ENCODE measurements at regions not wholly inside any gene's neighbourhood (a gene's known extent, or its start where the extent isn't known, plus 50 kb on each side); places are given as distances from the start of the nearest gene placed in this dataset.

GRCh38 chr15:39318231-39318630 lies 262.6 kb upstream of the THBS1 start:
- peaks cover 6% of the 10 kb centered on the region for H3K9me3 ChIP-seq
- H3K27ac ChIP-seq, result no peak overlapping the region
- H3K4me3 ChIP-seq, result no peak overlapping the region
- TF ChIP-seq POLR2A (IDR thresholded peaks at IDR 0.05), result no peak
- TF ChIP-seq POLR2AphosphoS5 (IDR thresholded peaks at IDR 0.05; ENCODE audit: insufficient read depth in 1 of 2, low read depth in 1 of 2), result no peak
- no peak for TF ChIP-seq CTCF (IDR thresholded peaks at IDR 0.05)
- no peaks in the 10 kb centered on the region for H3K27me3 ChIP-seq
- no peaks in the 10 kb centered on the region for H3K4me1 ChIP-seq
- intact Hi-C loops (cut with DNase I), result no loop called here
- no peaks in the 10 kb centered on the region for H3K36me3 ChIP-seq
- no peak for DNase-seq (ENCODE audit: extremely low spot score in 2 of 2)

GRCh38 chr15:39320355-39320754 lies 260.5 kb upstream of the THBS1 start:
- H3K27me3 ChIP-seq, result no peaks in the 10 kb centered on the region
- no peak for TF ChIP-seq POLR2AphosphoS5 (IDR thresholded peaks at IDR 0.05; ENCODE audit: insufficient read depth in 1 of 2, low read depth in 1 of 2)
- TF ChIP-seq CTCF (IDR thresholded peaks at IDR 0.05), result no peak
- no peak for TF ChIP-seq POLR2A (IDR thresholded peaks at IDR 0.05)
- intact Hi-C loops (cut with DNase I), result no loop called here
- H3K27ac ChIP-seq, result no peak overlapping the region
- H3K36me3 ChIP-seq, result no peaks in the 10 kb centered on the region
- H3K4me3 ChIP-seq, result no peak overlapping the region
- peaks cover 6% of the 10 kb centered on the region for H3K9me3 ChIP-seq
- DNase-seq (ENCODE audit: extremely low spot score in 2 of 2), result no peak
- H3K4me1 ChIP-seq, result no peaks in the 10 kb centered on the region

GRCh38 chr15:39320886-39321285 lies 260.0 kb upstream of the THBS1 start:
- Histone ChIP-seq H3K36me3 (no peaks in the 10 kb centered on the region), H3K4me1 (no peaks in the 10 kb centered on the region), H3K4me3 (no peak overlapping the region), H3K27ac (no peak overlapping the region), H3K27me3 (no peaks in the 10 kb centered on the region), H3K9me3 (peaks cover 6% of the 10 kb centered on the region)
- TF ChIP-seq CTCF (IDR thresholded peaks at IDR 0.05), result no peak
- no peak for TF ChIP-seq POLR2AphosphoS5 (IDR thresholded peaks at IDR 0.05; ENCODE audit: insufficient read depth in 1 of 2, low read depth in 1 of 2)
- intact Hi-C loops (cut with DNase I), result no loop called here
- DNase-seq (ENCODE audit: extremely low spot score in 2 of 2), result no peak

- intact Hi-C loops (cut with DNase I), result no loop called here
- Histone ChIP-seq H3K4me3 (no peak overlapping the region), H3K4me1 (no peaks in the 10 kb centered on the region), H3K9me3 (peaks cover 6% of the 10 kb centered on the region), H3K36me3 (no peaks in the 10 kb centered on the region), H3K27ac (no peak overlapping the region), H3K27me3 (no peaks in the 10 kb centered on the region)
- TF ChIP-seq POLR2AphosphoS5 (IDR thresholded peaks at IDR 0.05; ENCODE audit: insufficient read depth in 1 of 2, low read depth in 1 of 2) (no peak), POLR2A (IDR thresholded peaks at IDR 0.05) (no peak), CTCF (IDR thresholded peaks at IDR 0.05) (no peak)
- no peak for DNase-seq (ENCODE audit: extremely low spot score in 2 of 2)
Measured at GRCh38 chr15:39321977-39322376, 258.9 kb upstream of the THBS1 start.

GRCh38 chr15:39323157-39323556 lies 257.7 kb upstream of the THBS1 start:
- TF ChIP-seq POLR2A (IDR thresholded peaks at IDR 0.05), result no peak
- TF ChIP-seq POLR2AphosphoS5 (IDR thresholded peaks at IDR 0.05; ENCODE audit: insufficient read depth in 1 of 2, low read depth in 1 of 2), result no peak
- TF ChIP-seq CTCF (IDR thresholded peaks at IDR 0.05), result no peak
- Histone ChIP-seq H3K9me3 (peaks cover 6% of the 10 kb centered on the region), H3K27ac (no peak overlapping the region), H3K4me1 (no peaks in the 10 kb centered on the region), H3K27me3 (no peaks in the 10 kb centered on the region), H3K4me3 (no peak overlapping the region), H3K36me3 (no peaks in the 10 kb centered on the region)
- intact Hi-C loops (cut with DNase I), result no loop called here
- DNase-seq (ENCODE audit: extremely low spot score in 2 of 2), result no peak

Measured in vagina (tissue), 2 donors.